ENCODE measurements at regions not wholly inside any gene's neighbourhood (a gene's known extent, or its start where the extent isn't known, plus 50 kb on each side); places are given as distances from the start of the nearest gene placed in this dataset.

GRCh38 chr7:136193940-136194339 is 216.8 kb upstream of the MTPN start:
- Histone ChIP-seq H3K4me3 (ENCODE audit: low read length) (no peak overlapping the region), H3K9ac (ENCODE audit: low read length) (no peak overlapping the region), H3K4me1 (ENCODE audit: control insufficient read depth, low read depth, low read length) (no peaks in the 10 kb centered on the region), H3K36me3 (ENCODE audit: control insufficient read depth, low read depth, low read length) (no peaks in the 10 kb centered on the region), H3K27ac (ENCODE audit: low read length) (no peak overlapping the region), H3K27me3 (ENCODE audit: control insufficient read depth, insufficient read depth, low read length) (no peaks in the 10 kb centered on the region), H3K9me3 (ENCODE audit: control insufficient read depth, low read depth, low read length) (peaks cover 5% of the 10 kb centered on the region)

DNA sequence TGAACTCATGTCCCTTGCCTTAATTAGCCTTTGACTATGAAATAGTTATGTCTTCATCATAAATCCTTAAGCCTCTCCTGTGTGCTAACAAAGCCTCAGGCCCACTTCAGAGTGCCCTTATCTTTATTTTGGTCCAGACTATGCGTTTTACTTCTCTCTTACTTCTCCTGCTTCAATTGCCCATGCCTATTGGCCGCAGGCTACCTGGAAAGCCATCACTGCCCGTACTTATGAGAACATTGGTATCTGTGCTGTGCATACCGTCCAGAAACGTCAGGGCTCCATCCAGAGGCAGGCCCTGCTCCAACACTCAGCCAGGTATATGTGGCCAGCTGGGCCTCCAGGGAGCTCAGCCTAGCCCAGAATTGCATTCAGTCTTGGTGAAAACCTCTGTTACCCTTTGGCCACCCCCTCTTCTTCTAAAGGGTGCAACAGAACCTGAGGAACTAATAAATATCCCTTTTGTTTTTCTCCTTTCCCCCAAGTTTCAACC is 212.4 kb upstream of the MTPN start:
- no peaks in the 10 kb centered on the region for H3K36me3 ChIP-seq (ENCODE audit: control insufficient read depth, low read depth, low read length)
- no peak overlapping the region for H3K4me3 ChIP-seq (ENCODE audit: low read length)
- H3K27ac ChIP-seq (ENCODE audit: low read length), result no peak overlapping the region
- H3K4me1 ChIP-seq (ENCODE audit: control insufficient read depth, low read depth, low read length), result no peaks in the 10 kb centered on the region
- no peak overlapping the region for H3K9ac ChIP-seq (ENCODE audit: low read length)
- H3K9me3 ChIP-seq (ENCODE audit: control insufficient read depth, low read depth, low read length), result no peaks in the 10 kb centered on the region
- H3K27me3 ChIP-seq (ENCODE audit: control insufficient read depth, insufficient read depth, low read length), result no peaks in the 10 kb centered on the region

DNA sequence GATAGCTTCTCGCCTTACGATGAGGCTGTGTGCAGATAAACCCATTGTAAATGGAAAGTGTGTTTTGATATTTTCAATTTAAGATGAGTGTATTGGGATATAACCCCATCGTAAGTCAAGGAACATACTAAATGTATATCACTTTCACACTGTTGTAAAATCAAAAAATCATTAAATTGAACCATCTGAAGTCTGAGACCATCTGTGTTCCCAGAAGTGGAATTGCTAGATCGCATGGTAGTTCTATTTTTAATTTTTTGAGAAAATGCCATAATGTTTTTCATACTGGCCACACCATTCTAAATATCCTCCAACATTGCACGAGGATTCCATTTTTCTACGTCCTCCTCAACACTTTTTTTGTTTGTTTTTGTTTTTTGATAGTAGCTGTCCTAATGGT is 209.1 kb upstream of the MTPN start:
- no peaks in the 10 kb centered on the region for H3K9me3 ChIP-seq (ENCODE audit: control insufficient read depth, low read depth, low read length)
- H3K4me1 ChIP-seq (ENCODE audit: control insufficient read depth, low read depth, low read length), result no peaks in the 10 kb centered on the region
- H3K9ac ChIP-seq (ENCODE audit: low read length), result no peak overlapping the region
- no peaks in the 10 kb centered on the region for H3K36me3 ChIP-seq (ENCODE audit: control insufficient read depth, low read depth, low read length)
- H3K27me3 ChIP-seq (ENCODE audit: control insufficient read depth, insufficient read depth, low read length), result no peaks in the 10 kb centered on the region
- no peak overlapping the region for H3K27ac ChIP-seq (ENCODE audit: low read length)
- no peak overlapping the region for H3K4me3 ChIP-seq (ENCODE audit: low read length)

- H3K9me3 ChIP-seq (ENCODE audit: control insufficient read depth, low read depth, low read length), result no peaks in the 10 kb centered on the region
These were observed 207.6 kb upstream of the MTPN start for GRCh38 chr7:136184719-136185118.

GRCh38 chr7:136183981-136184380 is 206.8 kb upstream of the MTPN start:
- Histone ChIP-seq H3K27ac (ENCODE audit: low read length) (no peak overlapping the region), H3K9ac (ENCODE audit: low read length) (no peak overlapping the region), H3K4me3 (ENCODE audit: low read length) (no peak overlapping the region), H3K9me3 (ENCODE audit: control insufficient read depth, low read depth, low read length) (no peaks in the 10 kb centered on the region), H3K4me1 (ENCODE audit: control insufficient read depth, low read depth, low read length) (no peaks in the 10 kb centered on the region), H3K36me3 (ENCODE audit: control insufficient read depth, low read depth, low read length) (no peaks in the 10 kb centered on the region), H3K27me3 (ENCODE audit: control insufficient read depth, insufficient read depth, low read length) (no peaks in the 10 kb centered on the region)

More at GRCh38 chr7:136184719-136185118, 207.6 kb upstream of the MTPN start:
- no peak overlapping the region for H3K9ac ChIP-seq (ENCODE audit: low read length)
- H3K36me3 ChIP-seq (ENCODE audit: control insufficient read depth, low read depth, low read length), result no peaks in the 10 kb centered on the region
- no peaks in the 10 kb centered on the region for H3K4me1 ChIP-seq (ENCODE audit: control insufficient read depth, low read depth, low read length)
- H3K27me3 ChIP-seq (ENCODE audit: control insufficient read depth, insufficient read depth, low read length), result no peaks in the 10 kb centered on the region
- H3K27ac ChIP-seq (ENCODE audit: low read length), result no peak overlapping the region
- no peak overlapping the region for H3K4me3 ChIP-seq (ENCODE audit: low read length)

GRCh38 chr7:136180984-136181383 is 203.8 kb upstream of the MTPN start:
- H3K27ac ChIP-seq (ENCODE audit: low read length), result no peak overlapping the region
- H3K9ac ChIP-seq (ENCODE audit: low read length), result no peak overlapping the region
- no peaks in the 10 kb centered on the region for H3K4me1 ChIP-seq (ENCODE audit: control insufficient read depth, low read depth, low read length)
- H3K36me3 ChIP-seq (ENCODE audit: control insufficient read depth, low read depth, low read length), result no peaks in the 10 kb centered on the region
- no peak overlapping the region for H3K4me3 ChIP-seq (ENCODE audit: low read length)
- no peaks in the 10 kb centered on the region for H3K27me3 ChIP-seq (ENCODE audit: control insufficient read depth, insufficient read depth, low read length)
- H3K9me3 ChIP-seq (ENCODE audit: control insufficient read depth, low read depth, low read length), result no peaks in the 10 kb centered on the region

GRCh38 chr7:136179851-136180721 is 202.9 kb upstream of the MTPN start:
- no peaks in the 10 kb centered on the region for H3K9me3 ChIP-seq (ENCODE audit: control insufficient read depth, low read depth, low read length)
- H3K4me3 ChIP-seq (ENCODE audit: low read length), result no peak overlapping the region
- no peaks in the 10 kb centered on the region for H3K27me3 ChIP-seq (ENCODE audit: control insufficient read depth, insufficient read depth, low read length)
- no peaks in the 10 kb centered on the region for H3K36me3 ChIP-seq (ENCODE audit: control insufficient read depth, low read depth, low read length)
- H3K4me1 ChIP-seq (ENCODE audit: control insufficient read depth, low read depth, low read length), result no peaks in the 10 kb centered on the region
- H3K9ac ChIP-seq (ENCODE audit: low read length), result no peak overlapping the region
- no peak overlapping the region for H3K27ac ChIP-seq (ENCODE audit: low read length)

GRCh38 chr7:136179154-136179553 is 202.0 kb upstream of the MTPN start:
- Histone ChIP-seq H3K4me1 (ENCODE audit: control insufficient read depth, low read depth, low read length) (no peaks in the 10 kb centered on the region), H3K4me3 (ENCODE audit: low read length) (no peak overlapping the region), H3K27me3 (ENCODE audit: control insufficient read depth, insufficient read depth, low read length) (no peaks in the 10 kb centered on the region), H3K9ac (ENCODE audit: low read length) (no peak overlapping the region), H3K27ac (ENCODE audit: low read length) (no peak overlapping the region), H3K36me3 (ENCODE audit: control insufficient read depth, low read depth, low read length) (no peaks in the 10 kb centered on the region), H3K9me3 (ENCODE audit: control insufficient read depth, low read depth, low read length) (no peaks in the 10 kb centered on the region)

DNA sequence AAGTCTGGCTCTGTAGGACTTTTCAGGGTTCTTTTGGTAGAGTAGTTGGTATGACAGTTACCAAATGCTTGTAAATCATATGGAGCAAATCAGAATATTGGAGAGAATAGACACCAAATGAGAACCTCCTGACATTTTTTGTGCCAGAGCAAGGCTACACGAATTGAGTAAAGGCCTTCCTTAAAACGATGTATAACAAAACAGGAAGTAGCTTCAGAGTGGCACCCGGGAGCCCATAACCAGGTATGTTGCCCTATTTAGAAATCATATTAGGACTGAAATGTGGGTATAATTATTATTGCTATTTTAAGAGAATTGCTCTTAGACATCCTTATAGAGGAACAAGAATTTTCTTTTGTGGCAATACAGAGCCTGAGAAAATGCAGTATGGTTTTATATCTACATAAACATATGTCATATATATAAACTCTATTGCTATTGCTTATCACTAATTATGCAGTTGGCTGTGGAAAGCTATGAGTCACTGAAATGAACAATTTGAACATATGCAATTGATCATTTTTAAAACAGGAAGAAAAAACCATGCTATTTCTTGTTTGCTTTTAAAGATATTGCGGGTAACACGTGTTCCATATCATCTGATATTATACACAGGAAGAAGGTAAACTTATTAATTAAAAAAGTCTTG is 197.4 kb upstream of the MTPN start:
- no peak overlapping the region for H3K27ac ChIP-seq (ENCODE audit: low read length)
- no peak overlapping the region for H3K9ac ChIP-seq (ENCODE audit: low read length)
- no peak overlapping the region for H3K4me3 ChIP-seq (ENCODE audit: low read length)
- H3K27me3 ChIP-seq (ENCODE audit: control insufficient read depth, insufficient read depth, low read length), result no peaks in the 10 kb centered on the region
- H3K9me3 ChIP-seq (ENCODE audit: control insufficient read depth, low read depth, low read length), result no peaks in the 10 kb centered on the region
- H3K36me3 ChIP-seq (ENCODE audit: control insufficient read depth, low read depth, low read length), result no peaks in the 10 kb centered on the region
- H3K4me1 ChIP-seq (ENCODE audit: control insufficient read depth, low read depth, low read length), result no peaks in the 10 kb centered on the region

DNA sequence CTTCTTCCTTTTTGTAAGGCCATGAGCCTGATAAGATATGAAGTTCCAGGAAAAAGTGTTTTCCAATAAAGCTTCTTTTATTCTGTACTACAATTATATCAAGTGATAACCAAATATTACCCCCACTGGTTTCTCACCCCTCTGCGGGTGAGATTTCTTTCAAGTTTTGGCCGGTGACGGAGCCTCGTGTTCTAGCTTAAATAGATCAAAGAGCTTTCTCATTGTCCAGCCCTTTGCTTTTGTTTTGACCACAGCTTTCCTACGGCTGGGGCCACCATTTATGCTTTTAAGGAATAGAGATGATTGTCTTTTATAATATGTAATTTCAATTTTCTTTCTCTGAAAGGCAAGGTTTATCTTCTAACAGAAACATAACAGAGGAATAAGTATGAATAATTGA is 196.7 kb upstream of the MTPN start:
- Histone ChIP-seq H3K4me3 (ENCODE audit: low read length) (no peak overlapping the region), H3K27ac (ENCODE audit: low read length) (no peak overlapping the region), H3K9me3 (ENCODE audit: control insufficient read depth, low read depth, low read length) (no peaks in the 10 kb centered on the region), H3K4me1 (ENCODE audit: control insufficient read depth, low read depth, low read length) (no peaks in the 10 kb centered on the region), H3K27me3 (ENCODE audit: control insufficient read depth, insufficient read depth, low read length) (no peaks in the 10 kb centered on the region), H3K9ac (ENCODE audit: low read length) (no peak overlapping the region), H3K36me3 (ENCODE audit: control insufficient read depth, low read depth, low read length) (no peaks in the 10 kb centered on the region)

- Histone ChIP-seq H3K27me3 (ENCODE audit: control insufficient read depth, insufficient read depth, low read length) (no peaks in the 10 kb centered on the region), H3K36me3 (ENCODE audit: control insufficient read depth, low read depth, low read length) (no peaks in the 10 kb centered on the region), H3K4me1 (ENCODE audit: control insufficient read depth, low read depth, low read length) (no peaks in the 10 kb centered on the region), H3K9me3 (ENCODE audit: control insufficient read depth, low read depth, low read length) (no peaks in the 10 kb centered on the region), H3K4me3 (ENCODE audit: low read length) (no peak overlapping the region), H3K27ac (ENCODE audit: low read length) (no peak overlapping the region), H3K9ac (ENCODE audit: low read length) (no peak overlapping the region)
These were observed 194.1 kb upstream of the MTPN start for GRCh38 chr7:136171233-136171632.

GRCh38 chr7:136168821-136169220 is 191.7 kb upstream of the MTPN start:
- Histone ChIP-seq H3K4me1 (ENCODE audit: control insufficient read depth, low read depth, low read length) (no peaks in the 10 kb centered on the region), H3K9ac (ENCODE audit: low read length) (no peak overlapping the region), H3K4me3 (ENCODE audit: low read length) (no peak overlapping the region), H3K36me3 (ENCODE audit: control insufficient read depth, low read depth, low read length) (no peaks in the 10 kb centered on the region), H3K27ac (ENCODE audit: low read length) (no peak overlapping the region), H3K27me3 (ENCODE audit: control insufficient read depth, insufficient read depth, low read length) (no peaks in the 10 kb centered on the region), H3K9me3 (ENCODE audit: control insufficient read depth, low read depth, low read length) (no peaks in the 10 kb centered on the region)
